ENCODE measurements at regions not wholly inside any gene's neighbourhood (a gene's known extent, or its start where the extent isn't known, plus 50 kb on each side); places are given as distances from the start of the nearest gene placed in this dataset.
"Not testable (repeated sequence)": the region's sequence is repeated elsewhere in the genome, so short reads cannot be mapped to it uniquely, and the experiment has no call there.

GRCh38 chr4:131883181-131883580 is 1265.9 kb upstream of the PCDH10 start:
- not testable (repeated sequence) for H3K9me3 Mint-ChIP-seq, H3K4me3 Mint-ChIP-seq

DNA sequence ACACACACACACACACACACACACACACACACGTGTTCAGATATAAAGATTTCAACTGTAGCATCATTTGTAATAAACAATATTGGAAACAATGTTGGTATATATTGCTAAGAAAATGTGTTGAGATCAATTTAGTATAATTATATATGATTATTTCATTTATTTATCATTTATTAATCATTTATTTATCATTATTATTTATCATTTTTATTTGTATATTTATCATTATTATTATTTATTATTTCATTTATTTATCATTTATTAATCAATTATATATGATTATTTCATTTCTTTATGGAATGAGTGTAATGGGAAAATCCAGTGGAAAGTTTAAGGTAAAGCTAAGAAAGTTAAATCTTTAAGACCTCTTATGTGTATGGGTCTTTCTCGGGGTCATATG is 1223.4 kb upstream of the PCDH10 start:
- H3K36me3 Mint-ChIP-seq, DNase-seq, H3K4me1 Mint-ChIP-seq, POLR2A ChIA-PET, H3K9me3 Mint-ChIP-seq, ATAC-seq, H3K27me3 Mint-ChIP-seq, H3K4me3 Mint-ChIP-seq, H3K27ac Mint-ChIP-seq: not testable (repeated sequence)

More at GRCh38 chr4:131883181-131883580, 1265.9 kb upstream of the PCDH10 start:
- ATAC-seq, H3K36me3 Mint-ChIP-seq, H3K27ac Mint-ChIP-seq, DNase-seq, H3K27me3 Mint-ChIP-seq, POLR2A ChIA-PET, H3K4me1 Mint-ChIP-seq: not testable (repeated sequence)

DNA sequence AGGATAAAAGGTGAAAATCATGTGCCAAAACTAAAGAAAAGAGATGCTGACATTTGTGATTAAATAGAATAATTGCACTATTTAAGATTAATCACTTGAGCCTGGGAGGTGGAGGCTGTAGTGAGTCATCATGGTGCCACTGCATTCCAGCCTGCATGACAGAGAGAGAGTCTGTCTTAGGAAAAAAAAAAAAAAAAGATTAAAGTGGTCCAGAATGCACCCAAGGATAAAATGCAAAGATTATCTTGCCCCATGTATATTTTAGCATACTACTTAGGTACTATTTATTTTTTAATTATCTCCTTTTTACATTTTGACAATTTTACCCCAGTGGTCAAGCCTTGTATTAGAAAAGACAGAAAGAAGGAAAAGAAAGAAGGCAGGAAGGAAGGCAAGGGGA is 1181.4 kb upstream of the PCDH10 start:
- H3K27me3 Mint-ChIP-seq, H3K4me1 Mint-ChIP-seq, H3K36me3 Mint-ChIP-seq, DNase-seq, H3K4me3 Mint-ChIP-seq, H3K9me3 Mint-ChIP-seq, H3K27ac Mint-ChIP-seq, ATAC-seq, POLR2A ChIA-PET: not testable (repeated sequence)

- Mint-ChIP-seq H3K27me3 (no peaks in the 10 kb centered on the region), H3K4me3 (peak overlapping the region in 9 of 10 donors; percentile 65 to 88 (median 75)), H3K4me1 (peaks cover 0 to 3% (median 0%) of the 10 kb centered on the region in 4 donors), H3K9me3 (peaks cover 0 to 28% (median 12%) of the 10 kb centered on the region in 9 donors), H3K36me3 (peaks cover 0 to 6% (median 3%) of the 10 kb centered on the region in 3 donors), H3K27ac (peak overlapping the region in 3 of 10 donors; percentile 31 to 66 (median 65))
- POLR2A ChIA-PET = no interaction called here
- ATAC-seq (no peak), DNase-seq (no peak)
These were observed 1174.4 kb upstream of the PCDH10 start for GRCh38 chr4:131974730-131975129.

GRCh38 chr4:131975276-131976132 is 1173.6 kb upstream of the PCDH10 start:
- H3K4me1 Mint-ChIP-seq, POLR2A ChIA-PET: not testable (repeated sequence)

DNA sequence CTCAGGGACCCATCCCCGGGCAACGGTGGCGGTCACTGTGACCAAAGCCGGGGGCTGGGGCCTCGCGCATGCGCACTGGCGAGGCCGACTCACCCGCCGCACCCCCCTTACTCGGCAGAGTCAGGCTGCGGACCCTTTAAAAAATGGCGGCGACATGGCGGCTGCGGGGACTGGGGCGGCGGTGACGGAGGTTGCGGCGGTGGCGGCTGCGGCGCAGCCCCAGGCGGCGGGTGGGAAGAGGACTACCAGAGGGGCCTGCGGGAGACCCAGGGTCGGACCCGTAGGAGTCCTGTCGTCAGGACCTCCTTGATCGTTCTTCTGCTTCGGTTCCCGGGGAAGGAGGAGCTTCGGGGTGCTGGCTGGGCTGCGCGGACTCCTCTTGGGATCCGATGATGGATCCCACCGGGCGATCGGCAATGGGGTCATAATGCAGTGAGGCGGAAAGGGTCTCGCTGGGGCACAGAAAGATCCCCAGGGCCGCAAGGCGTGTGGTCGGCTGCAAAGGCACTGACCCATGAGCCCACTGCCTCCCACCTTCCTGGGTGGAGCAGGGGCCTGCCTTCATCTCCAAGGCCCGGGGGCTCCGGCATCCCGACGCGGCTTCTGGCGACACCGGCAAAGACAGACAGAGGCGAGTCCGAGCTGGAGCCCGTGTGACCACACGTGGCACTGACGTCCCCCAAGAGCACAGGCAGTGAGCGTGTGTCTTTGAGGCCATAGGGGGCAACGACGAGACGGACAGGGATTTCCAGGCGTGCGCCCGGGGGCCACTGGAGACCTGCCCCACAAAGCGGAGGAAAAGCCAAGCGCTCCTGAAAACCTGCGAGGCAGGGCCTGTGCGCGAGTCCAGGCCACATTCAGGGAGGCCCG is 1172.7 kb upstream of the PCDH10 start:
- POLR2A ChIA-PET, H3K4me1 Mint-ChIP-seq, ATAC-seq, H3K27me3 Mint-ChIP-seq, H3K36me3 Mint-ChIP-seq: not testable (repeated sequence)
- H3K27ac Mint-ChIP-seq = peak overlapping the region in 6 of 10 donors; percentile 53 to 85 (median 70)
- H3K4me3 Mint-ChIP-seq = peak overlapping the region; percentile 59 to 88 (median 74)
- peak in 6 of 10 donors; percentile 2 to 65 (median 30) for DNase-seq
- peaks cover 0 to 34% (median 16%) of the 10 kb centered on the region in 9 donors for H3K9me3 Mint-ChIP-seq

More at GRCh38 chr4:131975276-131976132, 1173.6 kb upstream of the PCDH10 start:
- H3K9me3 Mint-ChIP-seq = peaks cover 0 to 32% (median 12%) of the 10 kb centered on the region in 9 donors
- H3K36me3 Mint-ChIP-seq, H3K27me3 Mint-ChIP-seq: not testable (repeated sequence)
- ATAC-seq = peak in 1 of 2 donors; percentile 39
- peak overlapping the region; percentile 59 to 88 (median 74) for H3K4me3 Mint-ChIP-seq
- DNase-seq = peak in 4 of 10 donors; percentile 2 to 57 (median 10)
- peak overlapping the region in 7 of 10 donors; percentile 53 to 85 (median 65) for H3K27ac Mint-ChIP-seq

DNA sequence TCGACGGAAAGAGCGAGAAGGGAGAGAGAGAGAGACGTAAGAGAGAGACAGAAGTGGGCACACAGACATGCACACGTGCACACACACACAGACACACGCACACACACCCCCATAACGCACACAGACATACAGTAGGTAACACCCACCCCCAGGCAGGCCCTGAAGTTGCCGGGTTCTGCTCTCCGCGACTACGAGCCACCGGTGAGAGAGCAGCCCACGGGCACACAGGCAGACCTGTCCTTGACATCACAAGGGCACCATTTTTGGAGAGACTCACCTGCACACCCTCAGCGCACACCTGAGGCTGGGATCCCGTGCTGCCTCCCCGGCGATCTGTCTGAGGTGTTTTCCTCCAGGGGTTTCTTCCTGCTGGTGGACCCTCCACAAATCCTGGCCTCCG is 1171.0 kb upstream of the PCDH10 start:
- DNase-seq (no peak), ATAC-seq (no peak)
- Mint-ChIP-seq H3K4me3 (no peak overlapping the region), H3K36me3 (peaks cover 0 to 6% (median 3%) of the 10 kb centered on the region in 3 donors), H3K27ac (no peak overlapping the region), H3K27me3 (no peaks in the 10 kb centered on the region), H3K9me3 (peaks cover 0 to 37% (median 16%) of the 10 kb centered on the region in 9 donors), H3K4me1 (peaks cover 0 to 3% (median 0%) of the 10 kb centered on the region in 4 donors)
- POLR2A ChIA-PET = no interaction called here

DNA sequence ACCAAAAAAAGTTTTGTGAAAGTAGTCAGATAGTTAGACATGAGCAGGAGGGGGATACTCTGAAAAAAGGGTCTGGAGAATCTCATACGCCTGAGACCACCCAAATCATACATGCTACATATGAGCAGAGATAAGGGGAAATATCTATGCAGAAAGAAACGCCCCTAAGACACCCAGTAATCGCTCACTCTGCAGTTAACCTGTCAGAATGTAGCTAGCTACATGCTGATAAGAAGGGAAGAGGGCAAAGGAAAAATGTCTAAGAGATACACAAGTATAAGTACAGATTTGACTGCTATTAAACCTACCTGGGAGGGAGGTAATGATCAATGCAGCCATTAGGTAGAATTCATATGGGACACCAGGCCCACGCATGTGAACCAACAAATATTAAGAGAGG is 1159.5 kb upstream of the PCDH10 start:
- Mint-ChIP-seq H3K4me3 (no peak overlapping the region), H3K4me1 (no peaks in the 10 kb centered on the region), H3K27me3 (no peaks in the 10 kb centered on the region), H3K9me3 (peaks cover 0 to 12% (median 0%) of the 10 kb centered on the region in 9 donors), H3K36me3 (no peaks in the 10 kb centered on the region), H3K27ac (no peak overlapping the region)
- ATAC-seq = no peak
- POLR2A ChIA-PET = no interaction called here
- DNase-seq = no peak

GRCh38 chr4:132001542-132001941 is 1147.6 kb upstream of the PCDH10 start:
- POLR2A ChIA-PET = no interaction called here
- no peak for ATAC-seq

GRCh38 chr4:132003593-132003992 is 1145.5 kb upstream of the PCDH10 start:
- H3K4me3 Mint-ChIP-seq = no peak overlapping the region
- H3K9me3 Mint-ChIP-seq = peaks cover 0 to 4% (median 0%) of the 10 kb centered on the region in 9 donors
- ATAC-seq = no peak
- no peak for DNase-seq
- H3K27me3 Mint-ChIP-seq = no peaks in the 10 kb centered on the region
- no peak overlapping the region for H3K27ac Mint-ChIP-seq
- H3K4me1 Mint-ChIP-seq = no peaks in the 10 kb centered on the region
- no peaks in the 10 kb centered on the region for H3K36me3 Mint-ChIP-seq
- POLR2A ChIA-PET = no interaction called here

More at GRCh38 chr4:132001542-132001941, 1147.6 kb upstream of the PCDH10 start:
- no peak for DNase-seq
- Mint-ChIP-seq H3K27me3 (no peaks in the 10 kb centered on the region), H3K36me3 (no peaks in the 10 kb centered on the region), H3K4me1 (no peaks in the 10 kb centered on the region), H3K4me3 (no peak overlapping the region), H3K9me3 (peaks cover 0 to 4% (median 0%) of the 10 kb centered on the region in 9 donors), H3K27ac (no peak overlapping the region)

GRCh38 chr4:132015321-132015720 is 1133.8 kb upstream of the PCDH10 start:
- POLR2A ChIA-PET = no interaction called here
- peaks cover 0 to 2% (median 0%) of the 10 kb centered on the region in 3 donors for H3K36me3 Mint-ChIP-seq
- no peak overlapping the region for H3K4me3 Mint-ChIP-seq
- ATAC-seq = no peak
- no peak for DNase-seq
- H3K27me3 Mint-ChIP-seq = no peaks in the 10 kb centered on the region
- peaks cover 0 to 5% (median 0%) of the 10 kb centered on the region in 9 donors for H3K9me3 Mint-ChIP-seq
- H3K27ac Mint-ChIP-seq = no peak overlapping the region
- no peaks in the 10 kb centered on the region for H3K4me1 Mint-ChIP-seq

GRCh38 chr4:132016703-132017350 is 1132.3 kb upstream of the PCDH10 start:
- H3K4me3 Mint-ChIP-seq = no peak overlapping the region
- no peak overlapping the region for H3K27ac Mint-ChIP-seq
- H3K36me3 Mint-ChIP-seq = peaks cover 0 to 2% (median 0%) of the 10 kb centered on the region in 3 donors
- POLR2A ChIA-PET = no interaction called here
- H3K27me3 Mint-ChIP-seq = no peaks in the 10 kb centered on the region
- DNase-seq (no peak), ATAC-seq (no peak)
- H3K9me3 Mint-ChIP-seq = peaks cover 0 to 5% (median 0%) of the 10 kb centered on the region in 9 donors
- no peaks in the 10 kb centered on the region for H3K4me1 Mint-ChIP-seq

All from naive thymus-derived CD8-positive, alpha-beta T cell (primary cell).